Nephron (organoid): ENCODE measurements at regions not wholly inside any gene's neighbourhood (a gene's known extent, or its start where the extent isn't known, plus 50 kb on each side); places are given as distances from the start of the nearest gene placed in this dataset.

Source experiments
- H3K27ac Mint-ChIP-seq, 3 experiments: 2 replicates each; pipeline ENCODE4 v1.8.0; 2020; ENCODE audit warnings: mixed read lengths in 3 of 3, mild to moderate bottlenecking in 2 of 3, moderate library complexity in 1 of 3
- H3K27me3 Mint-ChIP-seq: 2 replicates; pipeline ENCODE4 v1.8.0; 2021; ENCODE audit warnings: low read depth, mild to moderate bottlenecking, moderate library complexity, mixed read lengths
- H3K36me3 Mint-ChIP-seq: 2 replicates; pipeline ENCODE4 v1.8.0; 2020; ENCODE audit warnings: low read depth, mixed read lengths
- H3K4me1 Mint-ChIP-seq: 2 replicates; pipeline ENCODE4 v1.8.0; 2020; ENCODE audit warnings: mixed read lengths
- H3K4me3 Mint-ChIP-seq, 3 experiments: 2 replicates each; pipeline ENCODE4 v1.8.0; 2020; ENCODE audit warnings: mild to moderate bottlenecking in 3 of 3, mixed read lengths in 3 of 3, moderate library complexity in 2 of 3
- H3K9me3 Mint-ChIP-seq: 2 replicates; pipeline ENCODE4 v1.8.0; 2020; ENCODE audit warnings: mixed read lengths
- CTCF ChIP-seq, 3 experiments: fragments of 200-600 bp; sonication (generic); IDR thresholded peaks; one replicate each; pipeline ENCODE4 v1.5.0; 2021; ENCODE audit warnings: antibody characterized with exemption in 3 of 3; ENCODE audit not compliant: unreplicated experiment in 3 of 3

- H3K27ac Mint-ChIP-seq = no peak overlapping the region
- H3K9me3 Mint-ChIP-seq = peaks cover 28% of the 10 kb centered on the region
- peaks cover 30% of the 10 kb centered on the region for H3K4me1 Mint-ChIP-seq
- TF ChIP-seq CTCF (IDR thresholded peaks at IDR 0.05; ENCODE audit: unreplicated experiment in 3 of 3) = no peak
- peaks cover 4% of the 10 kb centered on the region for H3K36me3 Mint-ChIP-seq
- H3K27me3 Mint-ChIP-seq = no peaks in the 10 kb centered on the region
- H3K4me3 Mint-ChIP-seq = no peak overlapping the region
Measured at GRCh38 chr14:31971612-31972011, 105.5 kb upstream of the ARHGAP5 start.

GRCh38 chr14:31977001-31977556, 100.0 kb upstream of the ARHGAP5 start:
- Mint-ChIP-seq H3K36me3 (peaks cover 14% of the 10 kb centered on the region), H3K4me3 (no peak overlapping the region), H3K4me1 (no peaks in the 10 kb centered on the region), H3K9me3 (peaks cover 32% of the 10 kb centered on the region), H3K27me3 (no peaks in the 10 kb centered on the region), H3K27ac (no peak overlapping the region)
- no peak for TF ChIP-seq CTCF (IDR thresholded peaks at IDR 0.05; ENCODE audit: unreplicated experiment in 3 of 3)

GRCh38 chr14:31978423-31978822, 98.7 kb upstream of the ARHGAP5 start:
- no peaks in the 10 kb centered on the region for H3K4me1 Mint-ChIP-seq
- H3K4me3 Mint-ChIP-seq = no peak overlapping the region
- no peaks in the 10 kb centered on the region for H3K27me3 Mint-ChIP-seq
- no peak for TF ChIP-seq CTCF (IDR thresholded peaks at IDR 0.05; ENCODE audit: unreplicated experiment in 3 of 3)
- H3K27ac Mint-ChIP-seq = no peak overlapping the region
- H3K36me3 Mint-ChIP-seq = peaks cover 25% of the 10 kb centered on the region
- peaks cover 39% of the 10 kb centered on the region for H3K9me3 Mint-ChIP-seq

- peaks cover 44% of the 10 kb centered on the region for H3K36me3 Mint-ChIP-seq
- H3K27ac Mint-ChIP-seq = no peak overlapping the region
- H3K4me1 Mint-ChIP-seq = no peaks in the 10 kb centered on the region
- H3K9me3 Mint-ChIP-seq = peaks cover 60% of the 10 kb centered on the region
- H3K27me3 Mint-ChIP-seq = no peaks in the 10 kb centered on the region
- TF ChIP-seq CTCF (IDR thresholded peaks at IDR 0.05; ENCODE audit: unreplicated experiment in 3 of 3) = no peak
- H3K4me3 Mint-ChIP-seq = no peak overlapping the region
Measured at GRCh38 chr14:31982642-31983041, 94.5 kb upstream of the ARHGAP5 start.

- Mint-ChIP-seq H3K36me3 (peaks cover 37% of the 10 kb centered on the region), H3K9me3 (peaks cover 49% of the 10 kb centered on the region), H3K27ac (no peak overlapping the region), H3K4me3 (no peak overlapping the region), H3K4me1 (peaks cover 33% of the 10 kb centered on the region), H3K27me3 (no peaks in the 10 kb centered on the region)
- no peak for TF ChIP-seq CTCF (IDR thresholded peaks at IDR 0.05; ENCODE audit: unreplicated experiment in 3 of 3)
Measured at GRCh38 chr14:31986405-31986804, 90.7 kb upstream of the ARHGAP5 start.

- peaks cover 36% of the 10 kb centered on the region for H3K9me3 Mint-ChIP-seq
- H3K4me1 Mint-ChIP-seq = peaks cover 46% of the 10 kb centered on the region
- H3K4me3 Mint-ChIP-seq = no peak overlapping the region
- H3K36me3 Mint-ChIP-seq = peaks cover 25% of the 10 kb centered on the region
- no peak for TF ChIP-seq CTCF (IDR thresholded peaks at IDR 0.05; ENCODE audit: unreplicated experiment in 3 of 3)
- peak overlapping the region in 2 of 3 experiments; percentile 35 to 38 for H3K27ac Mint-ChIP-seq
- H3K27me3 Mint-ChIP-seq = no peaks in the 10 kb centered on the region
Measured at GRCh38 chr14:31987721-31988120, 89.4 kb upstream of the ARHGAP5 start.
